H1 (cell line): ENCODE measurements at regions not wholly inside any gene's neighbourhood (a gene's known extent, or its start where the extent isn't known, plus 50 kb on each side); places are given as distances from the start of the nearest gene placed in this dataset.

Experiments
- CTCF ChIA-PET: fragments of 300-600 bp; sonication (Branson Sonifier 250); formaldehyde crosslinking; loops from one replicate; lab custom pipeline; 2021; ENCODE audit not compliant: partially characterized antibody; lab: Charles Lee
- POLR2A ChIA-PET: fragments of 300-600 bp; sonication (Branson Sonifier 250); formaldehyde crosslinking; loops from one replicate; lab custom pipeline; 2021; ENCODE audit warnings: inconsistent platforms; ENCODE audit not compliant: partially characterized antibody; lab: Charles Lee
- DNase-seq, 2 experiments: peaks; one replicate each; pipeline versions ENCODE4 v3.0.0 to v3.0.0-alpha.2; 2010 to 2022; ENCODE audit warnings: low spot score in 2 of 2, low read depth in 1 of 2, mixed read lengths in 1 of 2
- FAIRE-seq: peaks from 2 replicates; lab custom pipeline; 2011; peaks lifted over from hg19 to GRCh38; lab: Jason Lieb, UNC
- H2AFZ ChIP-seq: 2 replicates; pipeline ENCODE4 v1.8.1; 2012; ENCODE audit warnings: low read length, inconsistent platforms
- H2AK5ac ChIP-seq: 2 replicates; pipeline ENCODE4 v1.6.1; 2013; ENCODE audit warnings: low read depth, low read length
- H2BK120ac ChIP-seq: replicated peaks from 2 replicates; pipeline ENCODE3; 2013; ENCODE audit warnings: low read depth, low read length, inconsistent platforms
- H2BK12ac ChIP-seq: 2 replicates; pipeline ENCODE4 v1.6.1; 2013; ENCODE audit warnings: low read depth, low read length
- H2BK15ac ChIP-seq: 2 replicates; pipeline ENCODE4 v1.6.1; 2013; ENCODE audit warnings: low read length
- H2BK20ac ChIP-seq: 2 replicates; pipeline ENCODE4 v1.6.1; 2013; ENCODE audit warnings: low read length
- H2BK5ac ChIP-seq: 2 replicates; pipeline ENCODE4 v1.6.1; 2013; ENCODE audit warnings: low read depth, low read length
- H3K14ac ChIP-seq: 2 replicates; pipeline ENCODE4 v1.6.1; 2013; ENCODE audit warnings: inconsistent platforms; ENCODE audit not compliant: insufficient read length
- H3K18ac ChIP-seq: 2 replicates; pipeline ENCODE4 v1.6.1; 2013; ENCODE audit warnings: low read length; ENCODE audit errors: extremely low read depth
- H3K23ac ChIP-seq: 2 replicates; pipeline ENCODE4 v1.6.1; 2013; ENCODE audit warnings: inconsistent platforms; ENCODE audit not compliant: insufficient read length
- H3K23me2 ChIP-seq: 2 replicates; pipeline ENCODE4 v1.6.1; 2013; ENCODE audit warnings: low read depth, low read length
- H3K27ac ChIP-seq: 2 replicates; pipeline ENCODE4 v1.6.1; 2011; ENCODE audit warnings: low read depth, low read length, inconsistent platforms
- H3K27me3 ChIP-seq, 4 experiments: replicated peaks in 1 of 4; 1 replicate in 1 of 4; 2 replicates in 3 of 4; pipeline versions ENCODE4 v1.6.1 to v1.8.1; 2011 to 2013; ENCODE audit warnings: low read length in 3 of 4, mild to moderate bottlenecking in 3 of 4, inconsistent platforms in 2 of 4, mixed read lengths in 2 of 4, moderate library complexity in 1 of 4; ENCODE audit not compliant: control insufficient read depth in 3 of 4, insufficient read depth in 3 of 4; ENCODE audit errors: extremely low read depth in 1 of 4
- H3K36me3 ChIP-seq, 4 experiments: 2 replicates each; pipeline versions ENCODE4 v1.6.1 to v1.8.1; 2011 to 2013; ENCODE audit warnings: mild to moderate bottlenecking in 4 of 4, low read length in 3 of 4, moderate library complexity in 2 of 4, control low read depth in 1 of 4, inconsistent platforms in 1 of 4; ENCODE audit not compliant: insufficient read depth in 4 of 4, control insufficient read depth in 2 of 4
- H3K4ac ChIP-seq: replicated peaks from 2 replicates; pipeline ENCODE3; 2013; ENCODE audit warnings: low read length, low read depth, mixed read lengths, inconsistent platforms; ENCODE audit not compliant: insufficient read length
- H3K4me1 ChIP-seq, 4 experiments: replicated peaks in 1 of 4; 1 replicate in 1 of 4; 2 replicates in 3 of 4; pipeline versions ENCODE4 v1.6.1 to v1.8.1; 2011 to 2013; ENCODE audit warnings: low read length in 3 of 4, inconsistent platforms in 2 of 4, mixed read lengths in 1 of 4; ENCODE audit not compliant: insufficient read depth in 4 of 4, control insufficient read depth in 3 of 4
- H3K4me2 ChIP-seq, 2 experiments: 2 replicates each; pipeline versions ENCODE4 v1.6.1 to v1.8.1; 2011 to 2013; ENCODE audit warnings: low read depth in 2 of 2, low read length in 2 of 2, control low read depth in 1 of 2, inconsistent platforms in 1 of 2, mild to moderate bottlenecking in 1 of 2; ENCODE audit not compliant: insufficient read depth in 1 of 2
- H3K4me3 ChIP-seq, 4 experiments: fragments of 200-600, 300-600 bp in 1 of 4; sonication (generic), shearing (Covaris generic), sonication (Bioruptor Twin) in 1 of 4; 2 replicates each; pipeline versions ENCODE4 v1.5.1 to v1.8.1; 2011 to 2016; ENCODE audit warnings: low read length in 4 of 4, low read depth in 3 of 4, control low read depth in 2 of 4, inconsistent platforms in 2 of 4, mild to moderate bottlenecking in 2 of 4, mixed read lengths in 1 of 4, moderate library complexity in 1 of 4; ENCODE audit not compliant: insufficient read depth in 2 of 4; ENCODE audit errors: extremely low read depth in 1 of 4
- H3K56ac ChIP-seq: replicated peaks from 2 replicates; pipeline ENCODE3; 2013; ENCODE audit warnings: low read depth, mild to moderate bottlenecking, mixed read lengths, low read length, inconsistent platforms; ENCODE audit not compliant: insufficient read length
- H3K79me1 ChIP-seq: 2 replicates; pipeline ENCODE4 v1.6.1; 2013; ENCODE audit warnings: low read depth, low read length, control low read depth
- H3K79me2 ChIP-seq, 2 experiments: 2 replicates each; pipeline versions ENCODE4 v1.6.1 to v1.8.1; 2012 to 2013; ENCODE audit warnings: low read length in 2 of 2, mild to moderate bottlenecking in 2 of 2, inconsistent platforms in 1 of 2; ENCODE audit not compliant: insufficient read depth in 2 of 2, control insufficient read depth in 1 of 2
- H3K9ac ChIP-seq, 4 experiments: replicated peaks in 1 of 4; 1 replicate in 1 of 4; 2 replicates in 3 of 4; pipeline versions ENCODE4 v1.6.1 to v1.8.1; 2011 to 2013; ENCODE audit warnings: low read depth in 3 of 4, low read length in 3 of 4, control low read depth in 2 of 4, mild to moderate bottlenecking in 2 of 4, moderate library complexity in 2 of 4, inconsistent platforms in 1 of 4; ENCODE audit errors: extremely low read depth in 1 of 4
- H3K9me3 ChIP-seq, 2 experiments: 2 replicates each; pipeline versions ENCODE4 v1.6.1 to v1.8.1; 2012 to 2013; ENCODE audit warnings: mild to moderate bottlenecking in 2 of 2, moderate library complexity in 2 of 2, control low read depth in 1 of 2, inconsistent platforms in 1 of 2, low read depth in 1 of 2, low read length in 1 of 2, mixed read lengths in 1 of 2; ENCODE audit not compliant: insufficient read depth in 2 of 2
- H4K20me1 ChIP-seq, 2 experiments: replicated peaks in 1 of 2; 2 replicates each; pipeline versions ENCODE3 to v1.8.1; 2011 to 2013; ENCODE audit warnings: inconsistent platforms in 2 of 2, low read length in 2 of 2, mild to moderate bottlenecking in 1 of 2; ENCODE audit not compliant: insufficient read depth in 2 of 2, control insufficient read depth in 1 of 2
- H4K5ac ChIP-seq: 2 replicates; pipeline ENCODE4 v1.6.1; 2013; ENCODE audit warnings: low read length, low read depth, mixed read lengths, inconsistent platforms; ENCODE audit not compliant: insufficient read length
- H4K8ac ChIP-seq: 2 replicates; pipeline ENCODE4 v1.8.0; 2013; ENCODE audit warnings: mild to moderate bottlenecking, moderate library complexity, low read length, inconsistent platforms; ENCODE audit not compliant: insufficient read depth; ENCODE audit errors: extremely low read depth
- H4K91ac ChIP-seq: replicated peaks from 2 replicates; pipeline ENCODE3; 2013; ENCODE audit warnings: low read length, mixed read lengths, inconsistent platforms; ENCODE audit not compliant: insufficient read length
- BCL11A ChIP-seq, 2 experiments: IDR thresholded peaks; one replicate each; pipeline ENCODE4 v1.6.1; 2011; ENCODE audit warnings: low read depth in 2 of 2, low read length in 2 of 2, mild to moderate bottlenecking in 2 of 2
- BRCA1 ChIP-seq: IDR thresholded peaks from 2 replicates; pipeline ENCODE4 v1.6.1; 2012; ENCODE audit warnings: low read depth, low read length, improper control_type of control experiment
- CHD1 ChIP-seq: IDR thresholded peaks from 2 replicates; pipeline ENCODE4 v1.6.1; 2012; ENCODE audit warnings: low read depth, low read length, improper control_type of control experiment
- EGR1 ChIP-seq: IDR thresholded peaks from 2 replicates; pipeline ENCODE4 v1.6.1; 2011; ENCODE audit warnings: low read depth, low read length, borderline replicate concordance
- EZH2 ChIP-seq: fragments of 200-600 bp; sonication (generic); IDR thresholded peaks from 2 replicates; pipeline ENCODE4 v1.7.1; 2012; ENCODE audit warnings: low read depth, mild to moderate bottlenecking, moderate library complexity, low read length, inconsistent platforms; ENCODE audit not compliant: severe bottlenecking
- KDM5A ChIP-seq: fragments of 200-600 bp; IDR thresholded peaks from 2 replicates; pipeline ENCODE4 v1.7.1; 2012; ENCODE audit warnings: mild to moderate bottlenecking, low read length, inconsistent platforms, mixed read lengths
- RAD21 ChIP-seq, 2 experiments: IDR thresholded peaks in 1 of 2; conservative IDR thresholded peaks in 1 of 2; 2 replicates each; pipeline ENCODE4 v1.6.1; 2011; ENCODE audit warnings: low read depth in 2 of 2, low read length in 2 of 2, improper control_type of control experiment in 1 of 2, inconsistent platforms in 1 of 2, mild to moderate bottlenecking in 1 of 2, moderate library complexity in 1 of 2
- SIX5 ChIP-seq: IDR thresholded peaks from 2 replicates; pipeline ENCODE4 v1.6.1; 2011; ENCODE audit warnings: mild to moderate bottlenecking, low read depth, low read length
- SRF ChIP-seq: IDR thresholded peaks from 2 replicates; pipeline ENCODE4 v1.6.1; 2011; ENCODE audit warnings: mild to moderate bottlenecking, low read depth, low read length, moderate library complexity
- WGBS, 2 experiments: shearing (Covaris generic) in 1 of 2; methylation state at CpG; one replicate each; pipeline versions ENCODE4 v1.1.6 to v1.1.7; 2013 to 2015; ENCODE audit warnings: low lambda C conversion rate in 2 of 2, mixed read lengths in 2 of 2, inconsistent platforms in 1 of 2, low coverage in 1 of 2, missing lambda C conversion rate in 1 of 2; ENCODE audit not compliant: insufficient replicate concordance in 2 of 2, insufficient coverage in 1 of 2, insufficient read length in 1 of 2; ENCODE audit errors: extremely low coverage in 1 of 2, missing lambda C conversion rate in 1 of 2; 5-methylcytosine and 5-hydroxymethylcytosine counted together
- TF ChIP-seq, protein P1 (sequence below), 3 experiments: IDR thresholded peaks; 1 replicate in 2 of 3; 2 replicates in 1 of 3; pipeline versions ENCODE4 v1.5.1 to v1.6.1; 2011; ENCODE audit warnings: low read length in 3 of 3, mild to moderate bottlenecking in 3 of 3, inconsistent platforms in 2 of 3, low read depth in 1 of 3, moderate library complexity in 1 of 3; ENCODE audit not compliant: insufficient read depth in 1 of 3; ENCODE audit errors: control extremely low read depth in 1 of 3
- TF ChIP-seq, protein P2 (sequence below): IDR thresholded peaks from 2 replicates; pipeline ENCODE4 v1.6.1; 2011; ENCODE audit warnings: low read depth, mild to moderate bottlenecking, low read length; ENCODE audit not compliant: insufficient read depth

DNA sequence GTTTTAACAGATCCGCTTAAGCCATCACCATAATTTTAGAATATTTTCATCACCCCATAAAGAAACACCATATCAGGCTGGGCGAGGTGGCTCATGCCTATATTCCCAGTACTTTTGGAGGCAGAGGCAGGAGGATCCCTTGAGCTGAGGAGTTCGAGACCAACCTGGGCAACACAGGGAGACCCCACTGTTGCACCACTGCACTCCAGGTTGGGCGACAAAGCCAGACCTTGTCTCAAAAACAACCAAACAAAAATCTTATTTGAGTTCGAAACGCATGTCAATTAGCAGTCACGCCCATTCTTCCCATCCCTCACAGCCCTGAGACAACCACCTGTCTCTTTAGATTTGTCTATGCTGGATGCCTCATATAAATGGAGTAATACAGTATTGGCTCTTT lies 119.9 kb downstream of the KLF13 start:
- Histone ChIP-seq H4K8ac (no peak overlapping the region), H2BK120ac (no peak overlapping the region), H2AFZ (no peak overlapping the region), H2BK12ac (no peak overlapping the region), H3K4ac (no peak overlapping the region), H3K4me1 (no peaks in the 10 kb centered on the region; a peak in 1 of 7 replicates), H3K23ac (no peak overlapping the region), H2BK5ac (no peak overlapping the region), H3K4me3 (no peak overlapping the region), H3K4me2 (no peak overlapping the region), H3K18ac (no peak overlapping the region), H3K36me3 (no peaks in the 10 kb centered on the region), H2AK5ac (no peak overlapping the region), H4K5ac (no peak overlapping the region), H3K14ac (no peak overlapping the region), H3K9ac (no peak overlapping the region), H3K23me2 (no peaks in the 10 kb centered on the region), H3K27ac (no peak overlapping the region), H3K9me3 (no peaks in the 10 kb centered on the region), H4K20me1 (peaks cover 0 to 3% of the 10 kb centered on the region in 2 experiments), H3K79me2 (no peaks in the 10 kb centered on the region), H3K56ac (no peak overlapping the region), H2BK20ac (no peak overlapping the region), H2BK15ac (no peak overlapping the region), H3K27me3 (peaks cover 0 to 3% (median 1%) of the 10 kb centered on the region in 4 experiments; a peak in 2 of 7 replicates), H4K91ac (no peak overlapping the region), H3K79me1 (no peaks in the 10 kb centered on the region)
- FAIRE-seq (no peak), DNase-seq (peak in 1 of 2 experiments; percentile 2)
- 86% methylated on average over 7 of the region's 7 CpGs; no CpG with 5 or more reads in 1 of the 2 experiments for WGBS, 2 experiments
- POLR2A ChIA-PET: no interaction called here
- CTCF ChIA-PET: no interaction called here
- TF ChIP-seq, protein P1, sequence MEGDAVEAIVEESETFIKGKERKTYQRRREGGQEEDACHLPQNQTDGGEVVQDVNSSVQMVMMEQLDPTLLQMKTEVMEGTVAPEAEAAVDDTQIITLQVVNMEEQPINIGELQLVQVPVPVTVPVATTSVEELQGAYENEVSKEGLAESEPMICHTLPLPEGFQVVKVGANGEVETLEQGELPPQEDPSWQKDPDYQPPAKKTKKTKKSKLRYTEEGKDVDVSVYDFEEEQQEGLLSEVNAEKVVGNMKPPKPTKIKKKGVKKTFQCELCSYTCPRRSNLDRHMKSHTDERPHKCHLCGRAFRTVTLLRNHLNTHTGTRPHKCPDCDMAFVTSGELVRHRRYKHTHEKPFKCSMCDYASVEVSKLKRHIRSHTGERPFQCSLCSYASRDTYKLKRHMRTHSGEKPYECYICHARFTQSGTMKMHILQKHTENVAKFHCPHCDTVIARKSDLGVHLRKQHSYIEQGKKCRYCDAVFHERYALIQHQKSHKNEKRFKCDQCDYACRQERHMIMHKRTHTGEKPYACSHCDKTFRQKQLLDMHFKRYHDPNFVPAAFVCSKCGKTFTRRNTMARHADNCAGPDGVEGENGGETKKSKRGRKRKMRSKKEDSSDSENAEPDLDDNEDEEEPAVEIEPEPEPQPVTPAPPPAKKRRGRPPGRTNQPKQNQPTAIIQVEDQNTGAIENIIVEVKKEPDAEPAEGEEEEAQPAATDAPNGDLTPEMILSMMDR (IDR thresholded peaks at IDR 0.05; ENCODE audit: control extremely low read depth in 1 of 3, insufficient read depth in 1 of 3, low read depth in 1 of 3, low read length in 3 of 3): no peak
- TF ChIP-seq KDM5A (no peak), CHD1 (no peak), RAD21 (IDR thresholded peaks at IDR 0.05 in 1 of 2, conservative IDR thresholded peaks at IDR 0.05 in 1 of 2; ENCODE audit: low read depth in 2 of 2, low read length in 2 of 2) (no peak), EGR1 (no peak), SRF (no peak), BCL11A (IDR thresholded peaks at IDR 0.05; ENCODE audit: low read depth in 2 of 2, low read length in 2 of 2) (no peak), BRCA1 (no peak), EZH2 (no peak), SIX5 (no peak)
- TF ChIP-seq, protein P2, sequence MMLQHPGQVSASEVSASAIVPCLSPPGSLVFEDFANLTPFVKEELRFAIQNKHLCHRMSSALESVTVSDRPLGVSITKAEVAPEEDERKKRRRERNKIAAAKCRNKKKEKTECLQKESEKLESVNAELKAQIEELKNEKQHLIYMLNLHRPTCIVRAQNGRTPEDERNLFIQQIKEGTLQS: no peak
